Uterus (tissue), 2 donors: ENCODE measurements at regions not wholly inside any gene's neighbourhood (a gene's known extent, or its start where the extent isn't known, plus 50 kb on each side); places are given as distances from the start of the nearest gene placed in this dataset.

Experiments
- CTCF ChIP-seq, 4 experiments: fragments of 200-600 bp in 2 of 4; fragments of 450-650 bp in 2 of 4; sonication (generic) in 2 of 4; IDR thresholded peaks; one replicate each; pipeline ENCODE4 v1.5.1; 2016 to 2019; ENCODE audit warnings: antibody characterized with exemption in 4 of 4, mild to moderate bottlenecking in 2 of 4, moderate library complexity in 1 of 4
- POLR2A ChIP-seq, 2 donors: fragments of 450-650 bp; IDR thresholded peaks; one replicate each; pipeline ENCODE4 v1.6.1; 2016; ENCODE audit warnings: antibody characterized with exemption in 2 of 2, mild to moderate bottlenecking in 1 of 2, moderate library complexity in 1 of 2

- TF ChIP-seq POLR2A (IDR thresholded peaks at IDR 0.05) (no peak), CTCF (IDR thresholded peaks at IDR 0.05) (no peak)
Observed at GRCh38 chr1:30476911-30477459, 246.4 kb downstream of the MATN1 start.
